ENCODE measurements at regions not wholly inside any gene's neighbourhood (a gene's known extent, or its start where the extent isn't known, plus 50 kb on each side); places are given as distances from the start of the nearest gene placed in this dataset.

GRCh38 chr17:69958063-69958462 is 117.0 kb upstream of the KCNJ16 start:
- no peak for DNase-seq

GRCh38 chr17:69959283-69959682 is 115.7 kb upstream of the KCNJ16 start:
- no peak for DNase-seq

DNA sequence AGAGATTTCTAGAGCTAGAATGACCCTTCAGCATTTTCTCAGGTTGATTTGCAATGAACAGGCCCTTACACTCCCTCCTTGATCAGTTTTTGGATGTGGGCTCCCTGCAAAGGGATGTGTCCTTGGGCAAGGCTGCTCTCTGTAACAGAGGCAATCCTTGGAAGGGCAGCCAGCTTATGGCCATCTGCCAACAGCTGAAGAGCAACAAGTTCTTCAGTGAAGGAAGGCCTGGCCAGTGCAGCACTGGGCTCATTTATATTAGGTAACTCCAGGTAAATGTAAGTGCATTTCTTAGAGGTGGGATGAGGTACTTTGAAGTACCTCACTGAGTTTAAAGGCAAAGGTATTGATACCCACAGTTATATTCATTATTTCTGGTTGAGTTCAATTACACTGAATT is 114.3 kb upstream of the KCNJ16 start:
- no peak for DNase-seq

DNA sequence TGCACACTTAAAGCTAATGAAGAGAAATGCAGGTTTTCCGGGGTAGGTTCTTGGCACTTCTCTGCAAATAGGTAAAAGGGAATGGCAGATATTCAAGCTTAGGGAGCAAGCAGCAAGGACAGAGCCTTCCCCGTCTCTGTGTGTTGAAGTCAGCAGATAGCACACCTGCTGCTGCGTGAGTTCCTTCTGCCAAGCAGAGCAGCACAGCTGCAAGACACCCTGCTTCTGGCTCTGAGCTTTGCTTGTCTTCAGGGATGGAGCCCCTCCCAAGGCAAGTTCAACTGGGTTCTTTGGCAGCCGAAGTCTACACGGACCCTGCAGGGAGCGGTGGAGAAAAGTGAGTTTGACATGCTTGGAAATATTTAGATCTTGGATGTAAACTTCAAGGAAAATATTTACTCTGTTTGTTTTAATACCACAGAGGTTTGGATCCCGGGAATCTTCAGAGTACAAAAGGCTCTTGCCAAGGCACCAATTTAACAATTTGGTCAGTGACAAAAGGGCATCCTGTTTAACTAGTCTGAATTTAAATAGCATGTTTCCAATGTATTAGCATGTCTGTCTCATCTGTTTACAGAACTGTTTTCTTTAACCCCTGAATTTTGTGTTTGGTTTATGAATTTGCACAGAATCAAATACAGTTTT is 113.4 kb upstream of the KCNJ16 start:
- DNase-seq = peak; percentile 15

DNA sequence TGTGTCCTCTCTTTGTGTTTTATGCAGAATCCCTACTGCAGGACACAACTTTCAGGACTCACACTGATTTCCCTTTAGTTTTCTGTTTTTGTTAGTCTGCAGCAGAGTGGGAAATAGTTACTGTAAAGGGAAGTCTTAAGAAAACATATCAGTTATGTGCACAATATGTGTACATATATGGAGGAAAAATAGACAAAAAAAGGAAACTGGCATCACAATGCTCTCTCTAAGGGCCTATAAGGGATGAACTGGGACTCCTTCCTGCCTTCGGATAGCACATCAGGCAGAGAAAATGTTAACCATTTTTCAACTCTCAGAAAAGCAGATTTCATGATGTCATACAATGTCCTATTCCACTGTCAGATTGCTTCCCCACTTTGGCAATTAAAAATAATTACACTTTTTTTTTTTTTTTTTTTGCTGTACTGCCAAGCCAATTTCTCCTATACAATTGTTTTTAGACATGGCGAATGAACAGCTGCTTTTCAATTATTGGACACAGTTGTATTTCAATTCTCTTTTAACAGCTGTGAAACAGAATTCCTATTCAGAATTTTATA is 112.5 kb upstream of the KCNJ16 start:
- DNase-seq = no peak

- DNase-seq = no peak
Observed at GRCh38 chr17:69967910-69968411, 107.1 kb upstream of the KCNJ16 start.

GRCh38 chr17:69969897-69970296 is 105.1 kb upstream of the KCNJ16 start:
- DNase-seq = no peak

DNA sequence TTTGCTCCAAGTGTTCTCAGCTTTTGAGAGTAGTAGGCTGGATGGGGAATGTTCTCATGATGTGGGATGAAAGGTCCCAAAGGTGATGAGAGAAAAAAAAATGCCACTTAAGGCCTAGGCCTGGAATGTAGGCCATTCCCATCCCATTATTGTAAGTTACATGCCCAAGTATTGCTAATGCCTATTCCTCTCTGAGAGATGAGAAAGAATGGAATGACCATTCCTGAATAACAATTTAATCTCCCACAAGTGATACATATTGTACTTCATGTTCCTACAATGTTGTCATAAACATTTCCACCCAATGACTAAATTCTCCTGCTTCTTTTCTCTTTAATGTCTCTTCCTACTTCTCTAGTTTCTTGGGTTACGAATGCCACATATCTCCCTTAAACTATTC is 102.8 kb upstream of the KCNJ16 start:
- DNase-seq = no peak

DNA sequence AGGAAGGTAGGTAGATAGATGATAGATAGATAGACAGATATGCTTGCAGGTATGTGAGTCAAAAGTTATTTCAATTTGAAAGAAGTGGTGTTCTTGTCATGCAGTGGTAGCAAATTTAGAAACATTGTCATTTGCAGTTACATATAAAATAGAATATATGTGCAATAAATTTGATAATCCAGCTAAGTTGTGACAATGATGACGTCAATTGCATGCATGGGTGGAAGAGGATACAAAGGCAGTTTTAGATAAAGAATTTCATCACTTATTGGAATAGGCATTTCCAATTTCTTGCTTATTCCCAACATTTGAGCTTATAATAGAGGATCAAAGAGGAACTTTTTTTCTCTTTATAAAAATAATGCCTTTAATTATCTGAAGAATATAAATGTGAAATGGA is 99.2 kb upstream of the KCNJ16 start:
- DNase-seq = no peak

DNA sequence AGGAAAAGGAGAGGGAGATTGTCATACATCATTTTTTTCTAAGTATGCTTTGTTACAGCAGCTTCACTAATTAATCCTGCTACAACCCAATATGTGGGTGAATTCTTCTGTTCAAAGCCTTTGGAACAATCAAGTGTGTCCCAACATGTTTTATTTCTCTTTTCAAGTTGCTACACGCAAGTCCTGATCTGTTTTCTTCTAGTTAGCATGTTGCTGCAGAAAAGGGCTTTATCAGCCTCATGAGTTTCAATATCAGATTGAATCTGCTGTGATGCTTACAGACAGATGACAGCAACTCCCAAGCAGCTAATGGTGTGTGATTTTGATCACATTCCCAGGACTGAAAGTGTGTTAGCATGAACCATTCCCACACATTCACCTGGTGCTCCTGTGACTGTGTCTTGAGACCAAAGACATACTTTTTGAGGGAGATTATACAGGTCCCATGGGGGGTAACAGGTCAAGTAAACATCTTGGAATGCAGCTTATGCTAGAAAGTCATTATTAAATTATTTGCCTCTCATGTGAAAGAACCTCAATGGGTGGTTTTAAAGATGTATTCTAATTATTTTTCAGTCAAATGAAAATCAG is 96.9 kb upstream of the KCNJ16 start:
- no peak for DNase-seq

DNA sequence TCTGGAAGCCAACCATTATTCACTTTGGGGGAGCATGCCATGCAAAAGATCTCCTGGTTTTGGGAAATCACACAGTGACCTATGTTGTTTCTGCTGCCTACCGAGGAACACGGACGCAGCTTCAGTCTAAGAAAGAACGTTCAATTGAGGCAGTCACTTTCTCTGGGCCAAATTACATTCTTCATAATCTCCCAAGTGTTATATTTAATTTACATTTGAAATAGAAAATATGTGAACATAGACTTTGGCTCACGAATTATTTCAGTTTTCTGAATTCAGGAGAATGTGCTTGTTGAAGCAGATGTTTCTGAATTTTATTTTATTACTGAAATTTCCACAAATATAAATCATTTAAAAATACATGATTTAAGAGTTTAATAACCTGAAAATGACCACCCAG is 93.6 kb upstream of the KCNJ16 start:
- no peak for DNase-seq

DNA sequence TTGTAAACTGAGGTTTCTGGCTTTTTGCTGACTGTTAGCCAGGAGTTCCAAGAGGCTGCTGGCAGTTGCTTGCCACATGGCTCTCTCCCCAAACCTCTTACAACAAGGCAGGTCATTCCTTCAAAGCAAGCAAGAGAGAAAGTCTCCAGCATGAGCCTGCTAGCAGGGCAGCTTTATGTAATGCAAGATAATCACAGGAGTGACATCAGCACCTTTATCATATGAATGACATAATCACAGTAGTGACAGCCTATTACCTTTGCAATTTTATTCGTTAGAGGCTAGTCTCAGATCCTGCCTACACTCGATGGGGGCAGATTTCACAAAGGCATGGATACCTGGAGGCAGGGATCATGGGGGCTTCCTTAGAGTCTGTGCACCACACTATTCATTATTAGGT is 79.5 kb upstream of the KCNJ16 start:
- DNase-seq = peak; percentile 4

GRCh38 chr17:69997332-69997731 is 77.7 kb upstream of the KCNJ16 start:
- peak; percentile 44 for DNase-seq

- DNase-seq = no peak
Observed at GRCh38 chr17:69999253-69999652, 75.8 kb upstream of the KCNJ16 start.

DNA sequence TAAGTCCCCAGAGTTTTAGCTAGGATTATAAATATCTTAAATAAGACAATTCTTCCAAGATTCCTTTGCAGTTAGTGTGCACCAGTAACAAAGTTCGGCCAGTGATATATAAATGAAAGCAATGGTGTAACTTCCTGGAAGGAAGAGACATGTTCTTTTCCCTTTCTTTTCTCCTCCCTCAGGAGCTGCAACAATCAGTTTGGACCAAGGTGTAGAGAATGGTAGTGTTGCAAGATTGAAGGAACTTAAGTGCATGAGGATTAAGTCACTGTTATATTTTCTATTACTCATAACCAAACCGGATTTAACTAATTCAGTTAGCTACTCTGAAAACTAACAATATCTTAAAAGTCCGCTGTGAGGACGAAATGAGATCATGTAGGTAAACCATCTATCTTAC is 68.9 kb upstream of the KCNJ16 start:
- DNase-seq = no peak

DNA sequence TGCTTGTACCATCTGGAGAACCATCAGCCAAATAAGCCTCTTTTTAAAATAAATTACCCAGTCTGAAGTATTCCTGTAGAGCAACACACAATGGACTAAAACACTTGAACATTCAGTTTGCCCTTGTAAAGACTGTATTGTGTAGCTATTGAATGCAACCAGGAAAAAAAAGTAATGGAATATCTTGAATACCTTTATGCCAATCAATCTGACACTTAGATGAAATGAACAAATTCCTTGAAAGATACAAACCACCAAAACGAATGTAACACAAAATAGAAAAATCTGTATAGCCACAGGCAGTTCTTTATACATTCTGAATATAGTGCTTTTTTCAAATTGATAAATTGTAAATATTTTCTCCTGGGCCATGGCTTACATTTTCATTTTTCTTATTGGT is 63.3 kb upstream of the KCNJ16 start:
- no peak for DNase-seq

- no peak for DNase-seq
Observed at GRCh38 chr17:70013911-70014310, 61.1 kb upstream of the KCNJ16 start.

GRCh38 chr17:70017112-70017511 is 57.9 kb upstream of the KCNJ16 start:
- peak; percentile 85 for DNase-seq

- DNase-seq = no peak
Observed at GRCh38 chr17:70017941-70018340, 57.1 kb upstream of the KCNJ16 start.

- DNase-seq = no peak
Observed at GRCh38 chr17:70021726-70022125, 53.3 kb upstream of the KCNJ16 start.

- DNase-seq = no peak
Observed at GRCh38 chr17:70022175-70022574, 52.9 kb upstream of the KCNJ16 start.

- DNase-seq = no peak
Observed at GRCh38 chr17:70024253-70024652, 50.8 kb upstream of the KCNJ16 start.

Measured in DMS53 (cell line).